Stimulated activated CD4-positive, alpha-beta T cell treated with anti-CD3 and anti-CD28 coated beads, Interleukin-4, amount 100 ng/mL, for 1 hour (primary cell): ENCODE measurements at regions not wholly inside any gene's neighbourhood (a gene's known extent, or its start where the extent isn't known, plus 50 kb on each side); places are given as distances from the start of the nearest gene placed in this dataset.

Experiments used
- DNase-seq: peaks from one replicate; pipeline ENCODE4 v3.0.0-alpha.2; 2020

- DNase-seq, result no peak
Measured at GRCh38 chr13:70483599-70484276, 375.5 kb upstream of the KLHL1 start.

GRCh38 chr13:70473907-70474306 is 365.7 kb upstream of the KLHL1 start:
- DNase-seq, result no peak

- DNase-seq, result no peak
Measured at GRCh38 chr13:70469077-70469476, 360.8 kb upstream of the KLHL1 start.

- DNase-seq, result no peak
Measured at GRCh38 chr13:70457474-70457873, 349.2 kb upstream of the KLHL1 start.

- DNase-seq, result no peak
Measured at GRCh38 chr13:70448820-70449219, 340.6 kb upstream of the KLHL1 start.

GRCh38 chr13:70432276-70432805 is 324.1 kb upstream of the KLHL1 start:
- no peak for DNase-seq

GRCh38 chr13:70430256-70430655 is 322.0 kb upstream of the KLHL1 start:
- no peak for DNase-seq

- DNase-seq, result no peak
Measured at GRCh38 chr13:70424928-70425327, 316.7 kb upstream of the KLHL1 start.

GRCh38 chr13:70424428-70424827 is 316.2 kb upstream of the KLHL1 start:
- DNase-seq, result no peak

- DNase-seq, result no peak
Measured at GRCh38 chr13:70415136-70415535, 306.9 kb upstream of the KLHL1 start.

- DNase-seq, result no peak
Measured at GRCh38 chr13:70408865-70409264, 300.6 kb upstream of the KLHL1 start.

- no peak for DNase-seq
Measured at GRCh38 chr13:70407486-70407885, 299.2 kb upstream of the KLHL1 start.

GRCh38 chr13:70405266-70405665 is 297.0 kb upstream of the KLHL1 start:
- DNase-seq, result no peak

GRCh38 chr13:70394031-70394548 is 285.8 kb upstream of the KLHL1 start:
- DNase-seq, result no peak

- no peak for DNase-seq
Measured at GRCh38 chr13:70391678-70392077, 283.4 kb upstream of the KLHL1 start.

- no peak for DNase-seq
Measured at GRCh38 chr13:70390968-70391367, 282.7 kb upstream of the KLHL1 start.

- no peak for DNase-seq
Measured at GRCh38 chr13:70390064-70390463, 281.8 kb upstream of the KLHL1 start.

- DNase-seq, result no peak
Measured at GRCh38 chr13:70388935-70389334, 280.7 kb upstream of the KLHL1 start.

GRCh38 chr13:70386919-70387318 is 278.7 kb upstream of the KLHL1 start:
- DNase-seq, result no peak

GRCh38 chr13:70385852-70386251 is 277.6 kb upstream of the KLHL1 start:
- DNase-seq, result no peak

- DNase-seq, result no peak
Measured at GRCh38 chr13:70384156-70384555, 275.9 kb upstream of the KLHL1 start.

GRCh38 chr13:70380809-70381208 is 272.6 kb upstream of the KLHL1 start:
- no peak for DNase-seq

GRCh38 chr13:70375718-70376117 is 267.5 kb upstream of the KLHL1 start:
- DNase-seq, result no peak

GRCh38 chr13:70370924-70371323 is 262.7 kb upstream of the KLHL1 start:
- DNase-seq, result no peak

GRCh38 chr13:70366720-70367119 is 258.5 kb upstream of the KLHL1 start:
- no peak for DNase-seq
